GM06990 (cell line): ENCODE measurements at regions not wholly inside any gene's neighbourhood (a gene's known extent, or its start where the extent isn't known, plus 50 kb on each side); places are given as distances from the start of the nearest gene placed in this dataset.

Experiments
- DNase-seq: peaks from one replicate; pipeline ENCODE4 v3.0.0-alpha.2; 2011; ENCODE audit not compliant: insufficient read length; ENCODE audit errors: extremely low read depth
- H3K27me3 ChIP-seq: replicated peaks from 2 replicates; pipeline ENCODE4 v1.6.0; 2011; ENCODE audit warnings: low read length; ENCODE audit not compliant: control insufficient read depth, insufficient read depth
- H3K36me3 ChIP-seq: 2 replicates; pipeline ENCODE4 v1.5.1; 2011; ENCODE audit warnings: low read length; ENCODE audit not compliant: control insufficient read depth, insufficient read depth
- H3K4me3 ChIP-seq: replicated peaks from 2 replicates; pipeline ENCODE4 v1.5.1; 2011; ENCODE audit warnings: low read depth, mild to moderate bottlenecking, control low read depth, low read length
- TF ChIP-seq, protein P1 (sequence below): IDR thresholded peaks from 2 replicates; pipeline ENCODE4 v1.5.1; 2011; ENCODE audit warnings: low read length, control low read depth, mild to moderate bottlenecking, inconsistent platforms; ENCODE audit not compliant: insufficient read depth, poor library complexity, severe bottlenecking

DNA sequence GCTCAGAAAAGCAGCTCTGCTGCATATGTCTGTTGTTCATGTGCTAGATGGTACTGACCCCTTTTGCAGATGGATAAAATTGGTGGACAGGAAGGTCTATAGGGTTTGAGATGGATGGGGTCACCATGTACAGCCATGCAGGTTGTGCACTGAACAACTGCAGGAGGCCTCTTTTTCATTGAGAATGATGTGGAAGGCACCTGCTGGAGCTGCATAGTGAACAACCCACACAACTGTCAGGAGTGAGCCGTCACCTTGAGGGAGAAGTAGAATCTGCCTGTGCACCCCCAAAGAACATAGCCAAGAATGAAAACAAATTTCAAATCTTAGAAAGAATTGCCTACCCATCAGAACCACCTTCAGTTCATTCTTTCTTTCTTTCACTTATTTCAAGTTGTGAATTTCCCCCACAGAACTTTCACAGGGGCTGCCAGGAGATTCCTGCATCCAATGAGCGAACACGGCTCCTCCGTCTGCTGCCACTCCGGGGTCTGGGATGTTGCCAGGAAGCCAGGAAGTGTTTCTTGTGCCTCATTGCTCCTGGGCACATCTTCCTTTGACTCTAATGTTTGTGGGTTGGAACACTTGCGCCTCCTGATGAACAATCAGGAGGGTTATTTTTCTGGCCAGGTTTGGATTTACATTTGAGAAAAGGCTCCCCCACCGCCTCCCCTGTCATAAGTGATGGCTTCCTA, 53.7 kb upstream of the DOCK1 start:
- no peak for DNase-seq
- TF ChIP-seq, protein P1, sequence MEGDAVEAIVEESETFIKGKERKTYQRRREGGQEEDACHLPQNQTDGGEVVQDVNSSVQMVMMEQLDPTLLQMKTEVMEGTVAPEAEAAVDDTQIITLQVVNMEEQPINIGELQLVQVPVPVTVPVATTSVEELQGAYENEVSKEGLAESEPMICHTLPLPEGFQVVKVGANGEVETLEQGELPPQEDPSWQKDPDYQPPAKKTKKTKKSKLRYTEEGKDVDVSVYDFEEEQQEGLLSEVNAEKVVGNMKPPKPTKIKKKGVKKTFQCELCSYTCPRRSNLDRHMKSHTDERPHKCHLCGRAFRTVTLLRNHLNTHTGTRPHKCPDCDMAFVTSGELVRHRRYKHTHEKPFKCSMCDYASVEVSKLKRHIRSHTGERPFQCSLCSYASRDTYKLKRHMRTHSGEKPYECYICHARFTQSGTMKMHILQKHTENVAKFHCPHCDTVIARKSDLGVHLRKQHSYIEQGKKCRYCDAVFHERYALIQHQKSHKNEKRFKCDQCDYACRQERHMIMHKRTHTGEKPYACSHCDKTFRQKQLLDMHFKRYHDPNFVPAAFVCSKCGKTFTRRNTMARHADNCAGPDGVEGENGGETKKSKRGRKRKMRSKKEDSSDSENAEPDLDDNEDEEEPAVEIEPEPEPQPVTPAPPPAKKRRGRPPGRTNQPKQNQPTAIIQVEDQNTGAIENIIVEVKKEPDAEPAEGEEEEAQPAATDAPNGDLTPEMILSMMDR = no peak
- no peaks in the 10 kb centered on the region for H3K36me3 ChIP-seq
- no peaks in the 10 kb centered on the region for H3K27me3 ChIP-seq
- no peak overlapping the region for H3K4me3 ChIP-seq

DNA sequence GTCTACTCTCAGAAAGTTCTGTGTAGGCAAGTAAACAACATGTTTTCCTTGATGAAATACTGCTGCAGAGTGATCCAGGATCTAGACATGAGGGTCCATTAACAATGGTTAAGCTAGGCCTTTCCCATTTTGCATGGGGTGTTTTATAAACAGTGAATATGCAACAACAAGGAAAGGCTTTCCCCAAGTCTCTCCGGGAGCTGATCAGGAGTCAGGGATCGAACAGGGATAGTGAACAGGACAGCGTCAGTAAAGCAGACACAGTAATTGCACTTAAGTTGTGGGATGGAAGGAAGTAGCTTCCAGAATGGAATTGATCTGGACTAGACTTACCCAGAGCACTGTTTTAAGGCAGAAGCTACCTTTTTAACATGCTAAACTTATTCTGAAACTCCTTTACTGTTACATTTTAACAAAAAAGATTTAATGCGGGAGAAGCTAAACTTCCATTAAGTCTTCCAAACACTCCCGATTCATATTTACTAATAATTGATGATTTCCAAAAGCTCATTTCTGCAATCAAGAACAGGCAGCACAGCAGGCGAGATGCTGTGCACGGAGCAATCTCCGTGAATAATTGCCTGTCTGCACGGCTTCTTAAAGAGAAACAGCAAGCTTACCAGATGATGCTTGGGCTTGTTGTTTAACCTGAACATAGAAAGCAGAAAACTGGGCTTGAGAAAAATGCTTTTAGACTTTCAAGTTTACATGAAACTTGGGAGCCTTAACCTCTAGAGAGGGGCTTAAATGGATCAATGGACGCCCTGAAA, 50.3 kb upstream of the DOCK1 start:
- no peak for DNase-seq
- Histone ChIP-seq H3K4me3 (no peak overlapping the region), H3K27me3 (no peaks in the 10 kb centered on the region), H3K36me3 (no peaks in the 10 kb centered on the region)
- TF ChIP-seq, protein P1 = no peak
